GM23338 (cell line): ENCODE measurements at regions not wholly inside any gene's neighbourhood (a gene's known extent, or its start where the extent isn't known, plus 50 kb on each side); places are given as distances from the start of the nearest gene placed in this dataset.

Experiments used
- ATAC-seq: fragments of 200-7000 bp; cut with Tn5 transposase; 3 replicates; pipeline ENCODE4 v1.9.1; 2020
- DNase-seq: peaks from one replicate; pipeline ENCODE4 v3.0.0-alpha.2; 2015; ENCODE audit warnings: low spot score
- H2AFZ ChIP-seq: fragments of 200-600 bp; sonication (generic); 2 replicates; pipeline ENCODE4 v1.8.0; 2016; ENCODE audit warnings: antibody characterized with exemption, mild to moderate bottlenecking, moderate library complexity
- H3F3A ChIP-seq: fragments of 200-600 bp; sonication (generic); replicated peaks from 2 replicates; pipeline ENCODE4 v1.8.0; 2017; ENCODE audit warnings: antibody characterized with exemption, mixed run types, low read depth
- H3K27ac ChIP-seq: fragments of 200-600 bp; sonication (generic); 2 replicates; pipeline ENCODE4 v1.6.1; 2016; ENCODE audit warnings: low read depth
- H3K27me3 ChIP-seq: fragments of 200-600 bp; sonication (generic); 2 replicates; pipeline ENCODE4 v1.8.0; 2016; ENCODE audit warnings: mild to moderate bottlenecking, mixed run types, moderate library complexity; ENCODE audit not compliant: insufficient read depth
- H3K36me3 ChIP-seq: fragments of 200-600 bp; sonication (generic); 2 replicates; pipeline ENCODE4 v1.8.0; 2016; ENCODE audit warnings: mild to moderate bottlenecking; ENCODE audit not compliant: insufficient read depth
- H3K4me1 ChIP-seq: fragments of 200-600 bp; sonication (generic); 2 replicates; pipeline ENCODE4 v1.8.0; 2016; ENCODE audit warnings: mild to moderate bottlenecking, moderate library complexity; ENCODE audit not compliant: insufficient read depth
- H3K4me2 ChIP-seq: fragments of 200-600 bp; sonication (generic); 2 replicates; pipeline ENCODE4 v1.7.1; 2017; ENCODE audit warnings: mixed run types
- H3K4me3 ChIP-seq: fragments of 200-600 bp; sonication (generic); 2 replicates; pipeline ENCODE4 v1.6.1; 2016; ENCODE audit warnings: mixed run types
- H3K79me2 ChIP-seq: fragments of 200-600 bp; sonication (generic); replicated peaks from 2 replicates; pipeline ENCODE4 v1.8.0; 2017; ENCODE audit warnings: mild to moderate bottlenecking; ENCODE audit not compliant: insufficient read depth
- H3K9me2 ChIP-seq: fragments of 200-600 bp; sonication (generic); 2 replicates; pipeline ENCODE4 v1.8.0; 2017; ENCODE audit not compliant: insufficient read depth
- H4K20me1 ChIP-seq: fragments of 200-600 bp; sonication (generic); replicated peaks from 2 replicates; pipeline ENCODE4 v1.8.0; 2017; ENCODE audit warnings: mild to moderate bottlenecking; ENCODE audit not compliant: insufficient read depth
- H3K27ac Mint-ChIP-seq: 2 replicates; pipeline ENCODE4 v1.8.0; 2020; ENCODE audit warnings: inconsistent platforms, mild to moderate bottlenecking, moderate library complexity, mixed read lengths
- H3K27me3 Mint-ChIP-seq: 3 replicates; pipeline ENCODE4 v1.8.0; 2022; ENCODE audit warnings: low read depth, mild to moderate bottlenecking, moderate library complexity, mixed read lengths, inconsistent platforms; ENCODE audit not compliant: insufficient read depth, poor library complexity
- H3K36me3 Mint-ChIP-seq: 3 replicates; pipeline ENCODE4 v1.8.0; 2021; ENCODE audit warnings: low read depth, mild to moderate bottlenecking, inconsistent platforms, moderate library complexity, mixed read lengths
- H3K4me1 Mint-ChIP-seq: 3 replicates; pipeline ENCODE4 v1.8.0; 2020; ENCODE audit warnings: mild to moderate bottlenecking, inconsistent platforms, mixed read lengths
- H3K4me3 Mint-ChIP-seq: 3 replicates; pipeline ENCODE4 v1.8.0; 2021; ENCODE audit warnings: moderate library complexity, mild to moderate bottlenecking, inconsistent platforms, mixed read lengths
- H3K9me3 Mint-ChIP-seq: 3 replicates; pipeline ENCODE4 v1.8.0; 2020; ENCODE audit warnings: moderate library complexity, mild to moderate bottlenecking, inconsistent platforms, mixed read lengths
- CREB1 ChIP-seq: fragments of 250-450 bp; sonication (Bioruptor Pico); IDR thresholded peaks from 2 replicates; pipeline ENCODE4 v1.5.0; 2020; ENCODE audit warnings: low read depth, mild to moderate bottlenecking, moderate library complexity
- EZH2 ChIP-seq: fragments of 200-600 bp; sonication (generic); IDR thresholded peaks from one replicate; pipeline ENCODE4 v1.8.0; 2017; ENCODE audit warnings: antibody characterized with exemption, mild to moderate bottlenecking, low read depth; ENCODE audit not compliant: unreplicated experiment
- EZH2phosphoT487 ChIP-seq: fragments of 200-600 bp; sonication (generic); IDR thresholded peaks from one replicate; pipeline ENCODE4 v1.8.1; 2018; ENCODE audit warnings: antibody characterized with exemption; ENCODE audit not compliant: unreplicated experiment
- NANOG ChIP-seq: IDR thresholded peaks from 2 replicates; pipeline ENCODE4 v1.6.1; 2016; ENCODE audit warnings: antibody characterized with exemption, borderline replicate concordance
- POLR2AphosphoS5 ChIP-seq: IDR thresholded peaks from 2 replicates; pipeline ENCODE4 v1.6.1; 2016; ENCODE audit warnings: antibody characterized with exemption, low read depth
- STAT1 ChIP-seq: IDR thresholded peaks from one replicate; pipeline ENCODE4 v1.6.1; 2016; ENCODE audit warnings: antibody characterized with exemption; ENCODE audit not compliant: unreplicated experiment
- ZNF331 ChIP-seq: fragments of 250-450 bp; sonication (Bioruptor Pico); IDR thresholded peaks from 2 replicates; pipeline ENCODE4 v1.5.0; 2020; ENCODE audit warnings: low read depth, mild to moderate bottlenecking, moderate library complexity
- ZNF462 ChIP-seq: fragments of 250-450 bp; sonication (Bioruptor Pico); IDR thresholded peaks from 2 replicates; pipeline ENCODE4 v1.5.0; 2020; ENCODE audit warnings: mild to moderate bottlenecking, moderate library complexity
- TF ChIP-seq, protein P1 (sequence below), 2 experiments: fragments of 200-600 bp in 1 of 2; sonication (generic) in 1 of 2; conservative IDR thresholded peaks; 2 replicates each; pipeline versions ENCODE4 v1.5.1 to v1.6.1; 2016 to 2017; ENCODE audit warnings: antibody characterized with exemption in 2 of 2, low read depth in 2 of 2, mild to moderate bottlenecking in 2 of 2, moderate library complexity in 1 of 2
- TF ChIP-seq, protein P2 (sequence below): IDR thresholded peaks from 2 replicates; pipeline ENCODE4 v1.6.1; 2016; ENCODE audit warnings: antibody characterized with exemption

DNA sequence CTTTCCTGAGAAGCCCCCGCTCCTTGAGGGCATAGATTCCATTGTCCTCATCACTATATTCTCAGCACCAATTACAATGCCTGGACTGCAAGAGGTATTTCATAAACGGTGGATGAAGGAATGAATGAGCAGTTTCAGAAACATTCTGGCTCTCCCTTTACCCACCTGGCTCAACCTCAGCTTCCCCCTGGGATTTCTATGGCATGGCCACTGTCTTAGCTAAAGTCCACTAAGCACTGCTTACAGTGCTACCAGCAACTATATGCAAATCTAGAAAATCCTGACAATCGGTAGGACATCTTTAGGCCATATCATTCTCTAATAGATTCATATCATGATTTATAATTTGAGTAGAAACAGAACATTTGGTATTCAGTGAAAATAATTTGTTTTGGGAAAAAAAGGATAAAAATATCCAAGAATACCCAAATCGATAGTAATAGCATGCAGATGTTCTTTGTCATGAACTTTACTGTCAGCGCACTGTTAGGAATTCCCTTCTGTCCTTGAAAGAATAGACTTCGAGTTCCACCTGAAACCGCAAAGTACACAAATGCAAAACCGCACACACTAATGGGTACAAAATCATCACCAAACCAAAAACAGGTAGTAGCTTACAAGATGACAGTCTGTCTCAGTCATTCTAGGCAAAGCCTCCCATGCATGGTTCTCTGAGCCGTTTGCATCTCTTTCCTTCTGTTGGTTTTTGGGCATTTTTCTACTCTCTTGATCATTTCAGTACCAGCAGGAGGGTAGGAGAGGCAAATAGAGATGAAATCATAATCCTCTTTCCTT, 303.6 kb upstream of the ID2 start:
- peaks cover 5% of the 10 kb centered on the region; the same call in 2 of the 3 replicates for H3K36me3 Mint-ChIP-seq
- peaks cover 12% of the 10 kb centered on the region; the same call in 2 of the 3 replicates for H3K9me3 Mint-ChIP-seq
- H3K79me2 ChIP-seq = no peaks in the 10 kb centered on the region
- no peaks in the 10 kb centered on the region for H3K27me3 Mint-ChIP-seq
- H2AFZ ChIP-seq = no peak overlapping the region
- no peaks in the 10 kb centered on the region for H3K9me2 ChIP-seq
- ATAC-seq (no peak), DNase-seq (no peak)
- no peak overlapping the region for H3K27ac Mint-ChIP-seq
- peaks cover 3% of the 10 kb centered on the region; the same call in 1 of the 3 replicates for H3K4me1 Mint-ChIP-seq
- no peaks in the 10 kb centered on the region for H4K20me1 ChIP-seq
- no peak overlapping the region for H3K4me3 ChIP-seq
- no peak overlapping the region for H3K4me3 Mint-ChIP-seq
- no peaks in the 10 kb centered on the region; the same call in 1 of the 2 replicates for H3K36me3 ChIP-seq
- H3K4me1 ChIP-seq = no peaks in the 10 kb centered on the region
- H3K4me2 ChIP-seq = no peak overlapping the region
- H3K27ac ChIP-seq = no peak overlapping the region
- TF ChIP-seq ZNF462 (CRISPR knock-in tag) (no peak), STAT1 (no peak), EZH2 (no peak), CREB1 (no peak)
- H3K27me3 ChIP-seq = no peaks in the 10 kb centered on the region
- no peaks in the 10 kb centered on the region for H3F3A ChIP-seq

- Histone ChIP-seq H3F3A (no peaks in the 10 kb centered on the region), H3K27me3 (no peaks in the 10 kb centered on the region), H3K36me3 (no peaks in the 10 kb centered on the region; the same call in 1 of the 2 replicates), H3K27ac (no peak overlapping the region), H2AFZ (no peak overlapping the region), H3K4me3 (no peak overlapping the region), H3K79me2 (no peaks in the 10 kb centered on the region), H3K9me2 (no peaks in the 10 kb centered on the region), H3K4me1 (no peaks in the 10 kb centered on the region), H4K20me1 (no peaks in the 10 kb centered on the region), H3K4me2 (no peak overlapping the region)
- H3K27me3 Mint-ChIP-seq = no peaks in the 10 kb centered on the region
- DNase-seq (no peak), ATAC-seq (no peak)
- peaks cover 3% of the 10 kb centered on the region; the same call in 1 of the 3 replicates for H3K4me1 Mint-ChIP-seq
- no peak overlapping the region for H3K27ac Mint-ChIP-seq
- peaks cover 5% of the 10 kb centered on the region; the same call in 2 of the 3 replicates for H3K9me3 Mint-ChIP-seq
- H3K36me3 Mint-ChIP-seq = peaks cover 2% of the 10 kb centered on the region; the same call in 1 of the 3 replicates
- H3K4me3 Mint-ChIP-seq = no peak overlapping the region
- TF ChIP-seq CREB1 (no peak), EZH2 (no peak), NANOG (no peak), ZNF331 (CRISPR knock-in tag) (no peak), EZH2phosphoT487 (no peak), POLR2AphosphoS5 (no peak)
- TF ChIP-seq, protein P1, sequence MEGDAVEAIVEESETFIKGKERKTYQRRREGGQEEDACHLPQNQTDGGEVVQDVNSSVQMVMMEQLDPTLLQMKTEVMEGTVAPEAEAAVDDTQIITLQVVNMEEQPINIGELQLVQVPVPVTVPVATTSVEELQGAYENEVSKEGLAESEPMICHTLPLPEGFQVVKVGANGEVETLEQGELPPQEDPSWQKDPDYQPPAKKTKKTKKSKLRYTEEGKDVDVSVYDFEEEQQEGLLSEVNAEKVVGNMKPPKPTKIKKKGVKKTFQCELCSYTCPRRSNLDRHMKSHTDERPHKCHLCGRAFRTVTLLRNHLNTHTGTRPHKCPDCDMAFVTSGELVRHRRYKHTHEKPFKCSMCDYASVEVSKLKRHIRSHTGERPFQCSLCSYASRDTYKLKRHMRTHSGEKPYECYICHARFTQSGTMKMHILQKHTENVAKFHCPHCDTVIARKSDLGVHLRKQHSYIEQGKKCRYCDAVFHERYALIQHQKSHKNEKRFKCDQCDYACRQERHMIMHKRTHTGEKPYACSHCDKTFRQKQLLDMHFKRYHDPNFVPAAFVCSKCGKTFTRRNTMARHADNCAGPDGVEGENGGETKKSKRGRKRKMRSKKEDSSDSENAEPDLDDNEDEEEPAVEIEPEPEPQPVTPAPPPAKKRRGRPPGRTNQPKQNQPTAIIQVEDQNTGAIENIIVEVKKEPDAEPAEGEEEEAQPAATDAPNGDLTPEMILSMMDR (conservative IDR thresholded peaks at IDR 0.05; ENCODE audit: low read depth in 2 of 2) = no peak
- TF ChIP-seq, protein P2, sequence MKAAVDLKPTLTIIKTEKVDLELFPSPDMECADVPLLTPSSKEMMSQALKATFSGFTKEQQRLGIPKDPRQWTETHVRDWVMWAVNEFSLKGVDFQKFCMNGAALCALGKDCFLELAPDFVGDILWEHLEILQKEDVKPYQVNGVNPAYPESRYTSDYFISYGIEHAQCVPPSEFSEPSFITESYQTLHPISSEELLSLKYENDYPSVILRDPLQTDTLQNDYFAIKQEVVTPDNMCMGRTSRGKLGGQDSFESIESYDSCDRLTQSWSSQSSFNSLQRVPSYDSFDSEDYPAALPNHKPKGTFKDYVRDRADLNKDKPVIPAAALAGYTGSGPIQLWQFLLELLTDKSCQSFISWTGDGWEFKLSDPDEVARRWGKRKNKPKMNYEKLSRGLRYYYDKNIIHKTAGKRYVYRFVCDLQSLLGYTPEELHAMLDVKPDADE = no peak
These were observed 302.7 kb upstream of the ID2 start for GRCh38 chr2:8379128-8379527.
